HEK293 (cell line): ENCODE measurements at regions not wholly inside any gene's neighbourhood (a gene's known extent, or its start where the extent isn't known, plus 50 kb on each side); places are given as distances from the start of the nearest gene placed in this dataset.

Source experiments
- CTCF ChIA-PET: fragments of 350-600 bp; formaldehyde crosslinking; extraction: SDS; loops from one replicate; lab custom pipeline; 2021; ENCODE audit warnings: antibody characterized with exemption; lab: Yijun Ruan, JAX
- POLR2A ChIA-PET: fragments of 300-600 bp; formaldehyde crosslinking; extraction: SDS; loops from one replicate; lab custom pipeline; 2020; ENCODE audit warnings: antibody characterized with exemption, inconsistent platforms; lab: Yijun Ruan, JAX
- H3K27ac ChIP-seq: fragments of 200-500 bp; sonication (Bioruptor generic); 2 replicates; pipeline ENCODE4 v1.5.1; 2014; ENCODE audit warnings: low read depth, low read length, control low read depth, inconsistent platforms; ENCODE audit errors: extremely low read depth
- H3K36me3 ChIP-seq, 2 experiments: fragments of 200-500 bp in 1 of 2; sonication (Bioruptor generic) in 1 of 2; 1 replicate in 1 of 2; 2 replicates in 1 of 2; pipeline ENCODE4 v1.5.1; 2014 to 2017; ENCODE audit warnings: inconsistent platforms in 2 of 2, low read length in 2 of 2; ENCODE audit not compliant: control insufficient read depth in 2 of 2, insufficient read depth in 1 of 2
- H3K4me1 ChIP-seq: fragments of 200-500 bp; sonication (Bioruptor generic); 2 replicates; pipeline ENCODE4 v1.5.1; 2014; ENCODE audit warnings: mild to moderate bottlenecking, low read length, inconsistent platforms; ENCODE audit not compliant: control insufficient read depth, insufficient read depth
- H3K4me3 ChIP-seq: 2 replicates; pipeline ENCODE4 v1.5.1; 2011; ENCODE audit warnings: low read depth, mild to moderate bottlenecking, control low read depth, low read length, moderate library complexity
- H3K9me3 ChIP-seq: fragments of 200-500 bp; sonication (Bioruptor generic); 2 replicates; pipeline ENCODE4 v1.5.1; 2014; ENCODE audit warnings: low read depth, low read length, inconsistent platforms; ENCODE audit not compliant: control insufficient read depth, insufficient read depth
- GFI1B ChIP-seq: fragments of 450-650 bp; formaldehyde crosslinking; IDR thresholded peaks from 2 replicates; pipeline ENCODE4 v1.5.1; 2016; ENCODE audit warnings: missing biosample characterization, missing genetic modification characterization
- HIC1 ChIP-seq: fragments of 450-650 bp; formaldehyde crosslinking; IDR thresholded peaks from 2 replicates; pipeline ENCODE4 v1.5.1; 2016; ENCODE audit warnings: missing biosample characterization, missing genetic modification characterization
- REST ChIP-seq: fragments of 450-650 bp; formaldehyde crosslinking; IDR thresholded peaks from 2 replicates; pipeline ENCODE4 v1.5.1; 2016; ENCODE audit warnings: missing biosample characterization, missing genetic modification characterization
- ZBTB49 ChIP-seq: fragments of 450-650 bp; formaldehyde crosslinking; IDR thresholded peaks from 2 replicates; pipeline ENCODE4 v1.5.1; 2016; ENCODE audit warnings: missing biosample characterization, missing genetic modification characterization, low read depth
- ZNF16 ChIP-seq: fragments of 450-650 bp; formaldehyde crosslinking; IDR thresholded peaks from 2 replicates; pipeline ENCODE4 v1.5.1; 2016; ENCODE audit warnings: low read depth, missing biosample characterization, missing genetic modification characterization
- ZNF404 ChIP-seq: fragments of 450-650 bp; formaldehyde crosslinking; IDR thresholded peaks from 2 replicates; pipeline ENCODE4 v1.5.1; 2017; ENCODE audit warnings: missing biosample characterization, missing genetic modification characterization
- ZNF449 ChIP-seq: fragments of 450-650 bp; formaldehyde crosslinking; IDR thresholded peaks from 2 replicates; pipeline ENCODE4 v1.5.1; 2017; ENCODE audit warnings: missing biosample characterization, mild to moderate bottlenecking, missing genetic modification characterization, moderate library complexity
- ZNF792 ChIP-seq: fragments of 450-650 bp; formaldehyde crosslinking; IDR thresholded peaks from 2 replicates; pipeline ENCODE4 v1.5.1; 2016; ENCODE audit warnings: missing biosample characterization, missing genetic modification characterization

- TF ChIP-seq REST (tag by site-specific recombination) (peak; percentile 96), ZNF792 (no peak), GFI1B (tag by site-specific recombination) (no peak), HIC1 (tag by site-specific recombination) (peak; percentile 79)
These were observed 190.3 kb downstream of the RBFOX3 start (continued) for GRCh38 chr17:79420318-79421243.

- POLR2A ChIA-PET: no interaction called here
- CTCF ChIA-PET: interaction anchor here (0.7 to 1.6 kb wide), 2 partner anchors 17 to 239 kb away, joined by 3 to 6 read pairs; no protein-coding TSS in a partner anchor
These were observed 193.3 kb downstream of the RBFOX3 start for GRCh38 chr17:79417476-79417988.

More at GRCh38 chr17:79417476-79417988, 193.3 kb downstream of the RBFOX3 start:
- TF ChIP-seq ZNF404 (tag by site-specific recombination) (no peak), ZBTB49 (tag by site-specific recombination) (no peak), ZNF449 (tag by site-specific recombination) (0 out of 2 replicates have a peak, but pooled peaks have one; percentile 31), ZNF16 (tag by site-specific recombination) (no peak)
- H3K36me3 ChIP-seq: no peaks in the 10 kb centered on the region
- no peaks in the 10 kb centered on the region for H3K9me3 ChIP-seq
- no peaks in the 10 kb centered on the region for H3K4me1 ChIP-seq
- no peak overlapping the region for H3K27ac ChIP-seq
- no peak overlapping the region for H3K4me3 ChIP-seq
